ENCODE measurements at regions not wholly inside any gene's neighbourhood (a gene's known extent, or its start where the extent isn't known, plus 50 kb on each side); places are given as distances from the start of the nearest gene placed in this dataset.
A peak's percentile ranks its signal among the peaks of the same experiment; 100 is the strongest.

DNA sequence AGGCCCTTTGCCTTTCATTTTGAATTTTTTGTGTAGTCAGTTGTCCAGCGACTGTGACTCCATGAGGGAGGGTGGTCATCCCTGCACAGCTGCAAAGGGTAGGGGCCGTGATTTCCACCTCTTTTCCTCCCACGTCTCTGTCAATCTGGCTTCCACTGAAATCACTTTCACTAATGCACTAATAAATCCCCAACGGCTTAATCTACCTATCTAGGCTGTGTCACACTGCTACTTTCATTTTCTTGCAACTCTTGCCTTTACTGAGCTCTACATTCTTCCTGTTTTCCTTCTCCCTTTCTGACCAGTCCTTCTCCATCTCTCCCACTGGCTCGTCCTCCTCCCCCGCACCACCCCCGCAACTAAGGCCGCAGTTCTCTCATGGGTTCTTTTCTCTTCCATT, 212.3 kb upstream of the FOXN3 start:
- no peak for DNase-seq (ENCODE audit: low read depth, low spot score)

DNA sequence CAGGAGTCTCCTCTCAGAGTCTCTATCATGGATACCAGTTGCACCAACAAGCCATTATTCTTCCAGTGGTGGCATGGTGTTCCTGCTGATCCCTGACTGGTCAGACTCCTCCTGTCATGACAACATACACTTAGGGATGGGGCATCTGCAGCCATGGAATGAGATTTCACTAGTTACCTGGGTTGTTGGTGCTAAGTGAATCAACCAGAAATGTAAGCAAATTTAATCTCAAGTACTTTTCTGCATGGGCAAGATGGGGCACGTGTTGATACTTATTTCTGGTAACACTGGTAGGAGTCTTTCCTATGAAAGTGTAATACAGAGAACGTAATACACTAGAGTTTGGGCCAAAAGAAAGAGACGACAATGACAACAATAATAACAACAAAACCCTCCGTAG, 211.5 kb upstream of the FOXN3 start:
- DNase-seq (ENCODE audit: low read depth, low spot score), result no peak

DNA sequence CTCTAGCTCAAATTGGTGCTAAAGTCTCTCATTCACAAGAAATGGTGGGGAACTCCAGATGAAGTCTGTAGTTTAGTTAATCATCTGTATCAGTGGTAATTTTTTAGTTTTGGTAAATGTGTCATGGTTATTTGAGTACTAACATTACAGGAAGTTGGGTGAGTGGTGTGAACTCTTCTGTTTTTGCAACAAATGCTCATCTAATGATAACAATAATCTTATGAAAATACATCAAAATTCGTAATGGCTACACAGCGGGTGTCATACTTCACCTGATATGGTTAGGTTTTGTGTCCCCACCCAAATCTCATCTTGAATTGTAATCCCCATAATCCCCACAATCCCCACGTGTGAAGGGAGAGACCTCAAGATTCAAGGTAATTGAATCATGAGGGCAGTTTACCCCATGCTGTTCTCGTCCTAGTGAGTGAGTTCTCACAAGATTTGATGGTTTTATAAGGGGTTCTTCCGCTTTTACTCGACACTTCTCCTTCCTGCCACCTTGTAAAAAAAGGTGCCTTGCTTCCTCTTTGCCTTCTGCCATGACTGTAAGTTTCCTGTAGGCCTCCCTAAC, 209.3 kb upstream of the FOXN3 start:
- no peak for DNase-seq (ENCODE audit: low read depth, low spot score)

DNA sequence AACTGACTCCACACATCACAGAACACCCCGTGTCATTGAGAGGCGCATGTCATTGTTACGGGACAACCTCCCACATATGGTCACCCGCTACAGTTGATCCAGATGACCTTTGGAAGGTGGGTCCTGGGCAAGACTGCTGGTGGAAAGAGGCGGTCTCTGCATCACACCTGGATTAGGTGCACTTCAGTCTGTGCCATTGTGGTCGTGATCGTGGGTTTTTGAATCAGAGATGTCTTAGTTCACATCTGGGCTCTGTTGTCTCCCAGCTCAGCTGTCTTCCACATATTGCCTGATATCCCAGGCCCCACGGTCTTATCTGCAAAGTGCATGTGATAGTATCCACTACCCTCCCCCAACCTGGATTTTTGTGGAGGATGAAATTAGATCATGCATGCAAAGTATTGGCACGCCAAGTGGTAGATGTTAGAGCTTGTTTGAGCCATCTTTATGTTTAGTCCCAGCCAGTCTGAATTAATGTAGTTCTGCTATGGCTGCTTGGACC, 208.7 kb upstream of the FOXN3 start:
- no peak for DNase-seq (ENCODE audit: low read depth, low spot score)

DNA sequence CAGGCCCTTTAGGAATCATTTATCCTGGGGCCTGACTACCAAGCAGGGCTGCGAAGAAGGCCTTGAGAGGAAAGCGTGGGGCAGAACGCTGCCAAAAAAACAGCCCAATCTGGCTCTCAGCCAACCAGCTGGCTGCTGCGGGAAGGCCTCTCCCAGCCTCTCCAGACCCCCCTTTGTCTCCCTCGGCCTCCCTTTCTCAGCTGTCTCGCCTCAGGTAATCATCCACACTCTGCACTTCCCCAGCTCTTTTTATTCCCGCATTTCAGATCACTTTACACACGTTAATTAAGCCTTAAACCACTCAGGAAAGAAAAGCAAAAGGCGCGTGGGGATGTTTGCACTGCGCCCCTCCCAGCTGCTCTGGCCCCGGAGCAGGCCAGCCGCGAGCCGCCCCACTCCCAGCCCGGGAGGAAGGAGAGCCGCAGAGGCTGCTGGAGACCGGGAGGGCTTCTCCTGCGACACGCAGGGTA, 208.2 kb upstream of the FOXN3 start:
- DNase-seq (ENCODE audit: low read depth, low spot score), result peak; percentile 8

DNA sequence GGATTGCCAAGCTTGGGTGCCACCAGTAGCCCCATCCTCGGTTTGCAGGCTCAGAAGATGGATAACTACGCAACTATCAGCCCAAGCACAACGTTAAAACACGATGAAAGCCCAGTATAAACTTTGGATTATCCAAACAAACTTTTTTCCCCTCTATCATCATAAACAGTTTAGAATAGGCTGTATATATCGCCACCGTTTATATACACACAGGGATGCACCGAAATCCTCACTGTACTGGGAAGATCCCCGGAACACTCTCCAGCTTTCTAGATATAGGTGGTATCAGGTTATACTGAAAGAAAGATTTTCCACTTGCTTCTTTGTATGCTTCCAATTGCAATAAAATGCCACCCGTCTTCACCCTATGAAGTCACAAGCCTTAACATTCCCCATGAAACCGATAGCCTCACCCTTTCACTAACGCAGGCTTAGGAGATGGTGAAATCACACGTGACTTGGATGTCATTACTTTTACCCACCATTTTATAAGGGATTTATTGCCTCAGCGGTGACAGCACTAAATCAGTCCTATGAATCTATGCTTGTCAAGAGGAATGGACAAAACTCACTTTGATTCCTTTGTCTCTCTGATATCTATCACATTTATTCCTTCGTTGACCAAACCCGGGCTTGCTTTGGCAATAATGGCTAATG, 207.6 kb upstream of the FOXN3 start:
- no peak for DNase-seq (ENCODE audit: low read depth, low spot score)

DNA sequence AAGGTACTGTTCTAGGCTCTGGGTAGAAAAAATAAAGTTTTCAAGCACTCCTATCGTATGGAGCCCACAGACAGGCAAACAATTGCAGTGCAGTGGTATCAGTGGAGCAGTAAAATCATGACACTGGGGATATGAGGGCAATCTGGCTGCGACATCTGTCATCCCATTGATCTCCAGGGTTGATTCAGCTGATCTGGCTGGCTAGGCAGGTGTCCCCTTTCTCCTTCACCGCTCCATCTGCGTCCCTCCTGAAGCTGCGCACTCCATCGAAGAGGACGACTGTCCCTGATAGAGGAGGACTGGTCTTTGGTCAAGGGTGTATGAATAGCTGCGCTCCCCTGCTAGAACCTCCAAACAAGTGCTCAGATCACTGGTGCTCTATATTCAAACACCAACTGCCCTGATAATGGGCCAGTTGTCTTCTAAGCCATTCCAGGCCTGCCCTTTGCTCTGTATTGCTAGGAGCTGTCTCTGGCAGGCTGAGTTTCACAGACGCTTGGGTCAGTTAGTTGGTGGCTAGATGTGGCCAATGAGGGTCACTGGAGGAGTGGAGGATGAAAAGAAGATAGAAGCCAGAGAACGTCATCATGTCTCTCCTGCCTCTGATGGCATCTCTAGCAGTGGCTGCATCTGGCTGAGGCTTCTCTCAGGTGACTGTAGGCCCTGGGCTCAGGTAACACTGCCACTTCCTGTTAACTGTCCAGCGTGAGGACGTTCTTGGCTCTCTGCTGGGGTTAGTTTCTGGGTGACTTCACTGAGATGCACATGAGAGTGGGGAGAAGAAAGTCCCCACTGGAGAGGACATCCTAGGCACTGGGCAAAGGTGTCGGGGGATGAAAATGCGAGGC, 205.0 kb upstream of the FOXN3 start:
- no peak for DNase-seq (ENCODE audit: low read depth, low spot score)

DNA sequence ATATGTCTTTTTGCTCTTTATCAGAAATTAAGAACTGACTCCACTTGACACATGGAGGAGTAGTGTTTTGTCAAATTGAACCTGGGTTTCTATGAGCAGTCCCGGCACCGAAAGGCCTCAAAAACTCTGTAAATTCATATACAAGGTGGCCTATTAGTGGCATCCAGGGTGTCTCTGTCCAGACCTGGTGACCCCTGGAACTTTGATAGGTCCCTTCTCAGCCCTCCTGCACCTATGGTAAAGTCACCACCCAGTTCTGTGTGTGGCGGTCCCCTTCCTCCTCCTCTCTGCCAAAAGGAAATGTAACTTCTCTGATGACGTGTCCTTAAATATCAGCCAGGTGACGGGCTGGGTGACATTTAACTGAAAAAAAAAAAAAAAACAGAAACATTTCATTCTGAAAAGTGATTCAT, 204.0 kb upstream of the FOXN3 start:
- no peak for DNase-seq (ENCODE audit: low read depth, low spot score)

DNA sequence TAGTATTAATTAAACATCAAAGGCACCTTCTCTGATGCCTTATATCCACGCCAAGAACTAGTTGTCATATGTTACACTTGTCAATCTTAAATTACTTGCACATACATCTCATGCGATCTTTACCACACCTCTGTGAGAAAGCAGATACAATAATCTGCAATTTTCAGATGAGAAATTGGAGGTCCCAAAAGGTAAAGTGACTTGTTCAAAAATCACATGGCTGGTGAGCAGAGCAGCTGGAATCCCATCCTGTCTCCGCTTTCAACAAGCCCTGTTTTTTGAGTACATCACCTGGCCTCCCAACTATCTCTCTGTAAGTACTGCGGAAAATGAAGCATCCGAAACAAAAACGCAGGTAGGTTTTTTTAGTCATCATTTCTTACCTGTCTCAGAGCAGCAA, 203.4 kb upstream of the FOXN3 start:
- no peak for DNase-seq (ENCODE audit: low read depth, low spot score)

DNA sequence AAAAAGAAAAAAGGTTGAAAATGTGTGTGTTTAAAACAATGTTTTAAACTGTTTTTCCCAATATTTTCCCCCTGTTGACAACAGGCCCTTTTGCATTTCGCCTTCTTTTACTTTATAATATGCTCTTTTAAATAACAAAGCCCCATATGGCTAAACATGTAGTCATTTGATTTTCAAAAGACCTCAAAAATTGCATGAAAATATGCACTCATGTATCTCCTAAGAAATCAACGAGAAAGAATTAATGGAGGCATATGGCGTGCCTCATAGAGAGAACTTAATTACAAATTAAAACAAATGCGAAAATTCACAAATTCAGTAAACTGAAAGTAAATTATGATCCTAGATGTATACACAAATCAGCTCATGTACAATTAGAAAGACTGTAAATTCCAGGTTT, 202.6 kb upstream of the FOXN3 start:
- DNase-seq (ENCODE audit: low read depth, low spot score), result no peak

DNA sequence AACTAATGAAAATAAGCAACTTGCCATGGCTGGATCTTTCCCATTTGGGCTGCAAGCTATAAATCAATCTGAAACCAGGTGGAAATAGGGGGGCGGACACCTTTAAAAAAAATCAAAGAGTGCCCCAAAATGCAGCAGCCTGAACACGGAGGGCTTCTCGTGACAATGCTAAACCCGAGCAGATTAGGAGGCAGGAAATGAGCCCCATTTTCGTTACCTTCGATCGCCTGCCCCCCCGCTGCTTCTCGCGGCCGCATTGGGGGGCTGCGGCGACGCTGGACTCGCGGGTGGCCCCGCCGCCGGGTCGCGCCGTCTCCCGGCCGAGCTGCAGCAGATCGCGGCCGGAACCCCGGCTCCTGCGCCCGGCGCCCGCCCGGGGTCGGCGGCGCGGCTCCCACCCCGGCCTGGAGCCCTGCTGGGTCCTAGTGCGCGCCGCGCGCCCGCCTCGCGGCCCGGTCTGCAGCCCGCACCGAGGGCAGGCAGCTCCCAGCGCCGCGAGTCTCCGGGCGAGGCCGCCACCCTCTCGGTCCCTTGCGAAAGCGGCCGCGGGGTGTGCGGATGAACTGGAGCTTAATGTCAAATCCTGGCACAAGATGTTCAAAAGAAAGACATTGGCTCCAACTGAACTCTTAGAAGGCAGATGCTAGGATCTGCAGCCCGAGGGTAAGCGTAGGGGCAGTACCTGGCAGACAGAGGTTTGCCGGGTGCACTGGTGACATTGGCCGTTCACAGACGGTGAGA, 201.9 kb upstream of the FOXN3 start:
- DNase-seq (ENCODE audit: low read depth, low spot score), result peak; percentile 78

DNA sequence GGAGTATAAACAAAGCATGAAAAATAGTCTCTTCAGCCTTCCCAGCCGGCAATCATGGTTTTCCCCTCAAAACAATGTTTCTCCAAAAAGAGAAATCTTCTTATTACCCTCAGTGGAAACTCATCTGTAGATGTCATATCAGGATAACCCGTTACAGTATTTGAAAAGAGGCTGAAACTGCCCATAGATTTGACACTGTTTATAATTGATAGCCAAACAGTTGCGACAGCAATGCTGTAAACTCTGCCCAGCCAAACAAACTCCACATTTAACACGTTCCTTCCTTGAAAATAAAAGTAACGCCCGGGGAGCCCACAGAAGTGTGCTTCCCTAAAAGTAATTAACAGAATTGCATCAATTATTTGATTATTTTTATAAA, 201.3 kb upstream of the FOXN3 start:
- DNase-seq (ENCODE audit: low read depth, low spot score), result no peak

DNA sequence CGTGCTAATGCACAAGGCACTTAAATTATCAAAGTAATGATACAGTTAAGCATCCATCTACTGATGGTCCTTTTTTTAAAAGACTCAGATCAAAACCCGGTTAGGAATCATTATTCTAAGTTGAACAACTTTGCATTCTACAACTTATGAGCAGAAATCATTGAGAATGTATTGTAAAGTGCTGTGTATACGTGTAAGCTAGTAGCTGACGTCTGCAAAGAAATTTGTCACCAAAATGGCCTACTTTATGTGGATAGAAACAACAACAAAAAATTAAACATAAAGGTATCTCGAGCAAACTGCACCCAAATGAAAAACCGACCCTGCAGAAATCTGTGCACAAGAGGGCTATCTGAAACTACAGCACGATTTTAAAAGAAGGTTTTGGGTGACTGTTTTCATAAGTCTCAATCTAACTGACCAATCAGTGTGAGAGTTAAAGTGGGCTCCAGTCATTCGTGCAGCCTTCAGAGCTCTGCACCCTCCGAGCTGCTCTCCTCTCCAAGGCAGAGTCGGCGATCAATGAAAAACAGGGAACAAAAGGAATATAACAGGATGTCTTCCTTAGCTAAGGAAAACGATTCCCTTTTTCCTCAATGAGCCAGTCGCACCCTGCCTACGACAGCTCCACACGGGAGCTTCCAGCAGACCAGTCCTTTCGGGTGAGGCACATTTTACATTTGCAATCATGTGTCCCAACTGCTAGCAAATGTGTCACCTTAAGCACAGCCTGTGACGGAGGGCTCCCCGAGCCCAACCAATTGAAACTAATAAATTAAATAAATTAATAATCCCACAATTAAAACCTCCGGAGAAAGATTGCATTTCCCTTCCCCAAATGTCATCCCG, 200.7 kb upstream of the FOXN3 start:
- peak; percentile 52 for DNase-seq (ENCODE audit: low read depth, low spot score)

DNA sequence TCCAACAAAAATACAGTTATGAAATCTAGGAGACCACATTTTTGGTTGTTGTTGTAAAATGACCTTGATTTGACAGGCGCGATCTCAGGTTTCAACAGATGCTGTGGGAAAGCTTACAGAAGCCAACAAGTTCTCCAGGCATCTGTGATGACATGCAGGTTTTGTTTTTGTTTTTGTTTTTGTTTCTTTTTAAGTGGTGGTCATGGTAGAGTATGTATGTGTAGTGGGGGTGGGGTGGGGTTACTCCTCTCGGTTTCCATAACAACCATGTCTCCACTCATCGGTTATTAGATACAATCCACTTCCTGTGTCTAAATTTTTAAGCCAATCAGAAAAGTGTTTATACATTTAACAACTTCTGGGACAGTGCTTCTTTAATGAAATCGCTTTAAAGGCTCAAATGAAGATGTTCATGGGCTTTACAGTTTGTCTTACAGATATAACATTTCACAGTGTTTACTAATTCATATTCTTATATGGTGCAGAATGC, 199.9 kb upstream of the FOXN3 start:
- DNase-seq (ENCODE audit: low read depth, low spot score), result peak; percentile 36

DNA sequence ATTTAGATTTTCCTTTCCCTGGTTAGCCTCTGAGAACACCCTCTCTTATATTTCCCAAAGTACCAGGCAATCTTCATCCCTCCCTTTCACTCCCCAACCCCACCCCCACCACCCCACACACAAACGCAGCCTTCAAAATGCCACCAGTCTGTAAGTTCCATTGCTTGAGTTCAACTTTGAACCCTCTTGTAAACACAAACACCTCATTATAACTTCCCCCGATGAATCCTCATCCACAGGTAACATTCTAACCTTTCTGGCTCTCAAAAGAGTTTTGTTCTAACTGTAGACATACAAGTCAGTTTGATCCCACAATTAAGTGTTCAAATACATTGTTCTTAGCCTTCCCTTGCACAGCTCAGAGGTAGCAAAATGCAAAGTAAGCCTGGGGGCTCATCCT, 199.4 kb upstream of the FOXN3 start:
- no peak for DNase-seq (ENCODE audit: low read depth, low spot score)

DNA sequence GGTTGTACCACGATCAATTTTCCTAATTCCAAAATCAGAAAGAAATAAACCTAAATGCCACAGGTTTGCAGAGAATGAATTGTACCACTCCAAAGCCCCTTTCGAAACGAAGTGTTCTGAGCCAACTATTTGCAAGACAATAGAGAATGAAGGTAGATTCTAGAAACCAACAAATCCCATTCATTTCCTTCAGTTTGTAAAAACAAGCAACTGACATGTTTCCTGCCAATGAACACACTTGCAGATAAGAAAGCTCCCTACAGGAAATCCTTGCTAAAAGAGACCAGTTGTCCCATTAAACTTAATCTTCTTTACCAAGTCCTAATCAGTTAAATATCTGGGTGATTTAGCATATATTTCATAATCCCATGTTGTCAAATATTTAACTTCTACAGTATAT, 198.4 kb upstream of the FOXN3 start:
- no peak for DNase-seq (ENCODE audit: low read depth, low spot score)

DNA sequence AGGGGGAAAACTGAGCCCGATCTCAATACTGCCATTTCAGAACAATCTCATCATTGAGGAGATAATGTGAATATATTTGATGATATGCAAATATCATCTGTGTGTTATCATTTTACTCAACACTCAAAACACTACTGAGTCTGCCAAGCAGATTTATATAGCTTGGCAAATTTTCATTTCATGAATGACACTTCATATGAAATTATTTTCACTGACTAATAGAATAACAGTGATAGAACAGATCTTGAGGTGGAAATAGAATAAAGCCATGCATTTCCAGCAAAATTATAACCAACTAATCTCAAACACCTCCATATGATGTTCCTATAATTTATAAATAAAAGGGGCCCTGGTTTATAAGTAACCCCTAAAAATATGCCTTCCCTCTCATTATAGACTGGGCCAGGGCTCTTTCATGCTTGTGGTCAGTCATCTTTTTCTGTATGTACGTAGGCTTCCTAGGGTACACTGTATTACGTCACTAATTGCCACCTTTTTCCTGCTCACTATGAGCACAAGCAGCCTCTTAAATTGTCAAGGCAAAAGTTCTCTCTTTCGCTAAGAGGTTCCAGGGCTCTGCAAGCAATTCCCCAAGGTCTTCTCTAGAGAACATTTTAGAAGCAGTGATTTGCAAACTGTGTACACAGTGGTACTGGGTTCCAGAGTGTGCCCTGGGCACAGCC, 197.1 kb upstream of the FOXN3 start:
- no peak for DNase-seq (ENCODE audit: low read depth, low spot score)

DNA sequence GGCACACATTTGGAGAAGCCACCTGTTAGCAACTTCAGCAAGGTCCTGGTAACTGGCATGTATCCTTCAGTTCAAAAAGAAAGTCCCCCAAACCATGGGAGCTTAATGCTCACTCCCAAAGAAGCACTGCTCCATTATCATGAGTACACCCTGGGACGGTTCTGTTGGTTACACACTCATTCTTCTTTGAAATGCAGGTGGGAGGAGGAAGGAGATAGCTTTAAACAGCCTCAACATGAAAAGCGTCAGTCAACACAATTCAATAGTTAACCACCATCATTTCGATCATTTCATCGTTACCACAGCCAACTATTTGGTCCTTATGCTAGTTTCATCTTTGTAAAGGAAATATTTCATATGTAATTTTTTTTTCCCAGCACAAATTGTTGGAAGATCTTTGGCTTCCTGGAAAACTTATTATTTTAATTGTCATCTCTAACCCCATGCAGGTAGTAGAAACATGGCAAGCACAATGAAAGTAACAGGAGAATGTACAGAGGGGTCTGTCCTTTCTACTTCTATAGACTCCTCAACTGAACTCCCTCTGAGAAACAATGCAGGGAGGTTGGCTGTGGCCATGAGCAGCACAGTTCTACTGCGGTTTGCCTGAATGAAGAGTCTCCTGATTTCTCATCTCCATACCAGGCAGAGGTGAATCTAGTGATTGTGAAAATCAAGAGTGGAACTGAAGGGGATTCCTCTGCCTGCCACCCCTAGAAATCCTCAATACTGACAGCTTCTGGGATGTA, 196.4 kb upstream of the FOXN3 start:
- DNase-seq (ENCODE audit: low read depth, low spot score), result no peak

DNA sequence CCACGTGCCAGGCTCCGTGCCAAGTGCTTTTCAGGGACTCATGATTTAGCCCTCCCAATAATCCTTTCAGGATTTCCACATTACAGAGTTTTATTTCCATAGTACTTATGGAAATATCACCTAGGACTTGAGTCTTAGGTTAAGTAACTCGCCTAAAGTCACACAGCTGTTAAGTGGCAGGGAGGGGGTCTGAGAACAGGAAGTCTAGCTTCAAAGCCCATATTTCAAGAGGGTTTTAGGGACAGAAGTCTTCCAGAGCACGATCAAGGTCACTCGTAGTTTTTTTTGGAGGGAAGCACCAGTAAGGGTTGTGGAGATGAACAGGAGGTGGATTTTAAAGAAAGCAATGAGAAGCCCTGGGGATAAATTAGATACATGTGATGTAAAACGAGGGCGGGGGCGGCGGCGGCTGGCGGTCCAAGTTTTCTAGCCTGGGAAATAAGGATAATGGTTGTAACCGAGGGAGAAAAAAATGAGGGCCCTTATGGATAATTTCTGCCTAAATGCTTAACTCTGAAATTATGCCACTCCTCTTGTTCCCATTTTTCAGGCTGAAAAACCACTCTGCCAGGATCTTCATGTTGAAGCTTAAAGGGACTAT, 192.6 kb upstream of the FOXN3 start:
- no peak for DNase-seq (ENCODE audit: low read depth, low spot score)
